HCEC 1CT (cell line): ENCODE measurements at regions not wholly inside any gene's neighbourhood (a gene's known extent, or its start where the extent isn't known, plus 50 kb on each side); places are given as distances from the start of the nearest gene placed in this dataset.

Source experiments
- DNase-seq: peaks from one replicate; pipeline ENCODE4 v3.0.0-alpha.2; 2017

DNA sequence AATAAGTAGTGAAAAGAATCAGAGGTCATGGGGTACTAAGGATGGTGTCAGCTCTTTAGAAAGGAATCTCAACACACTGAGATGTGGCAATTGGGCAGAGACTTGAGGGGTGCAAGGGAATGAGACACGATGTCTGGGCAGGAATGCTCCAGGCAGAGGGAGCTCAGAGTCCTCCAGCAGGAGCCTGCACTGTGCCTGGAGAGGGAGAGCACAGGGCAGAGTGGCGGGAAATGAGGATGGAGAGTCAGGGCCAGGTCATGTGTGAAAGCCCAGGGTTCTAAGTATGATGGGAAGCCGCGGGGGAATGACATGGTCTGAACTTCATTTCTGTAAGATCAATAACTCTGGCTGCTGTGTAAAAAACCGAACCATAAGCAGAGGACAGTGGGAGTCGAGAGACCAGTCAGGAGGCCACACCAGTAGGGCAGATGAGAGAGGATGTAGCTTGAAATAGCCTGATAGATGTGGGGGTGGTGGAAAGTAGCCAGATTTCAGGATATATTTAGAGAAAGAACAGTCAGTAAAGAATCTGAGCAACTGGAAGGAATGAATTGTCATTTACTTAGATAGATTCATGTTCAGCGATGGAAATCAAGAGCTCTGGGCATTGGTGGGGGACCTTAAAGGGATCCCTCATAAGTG is 133.4 kb upstream of the DTNBP1 start:
- DNase-seq = no peak

DNA sequence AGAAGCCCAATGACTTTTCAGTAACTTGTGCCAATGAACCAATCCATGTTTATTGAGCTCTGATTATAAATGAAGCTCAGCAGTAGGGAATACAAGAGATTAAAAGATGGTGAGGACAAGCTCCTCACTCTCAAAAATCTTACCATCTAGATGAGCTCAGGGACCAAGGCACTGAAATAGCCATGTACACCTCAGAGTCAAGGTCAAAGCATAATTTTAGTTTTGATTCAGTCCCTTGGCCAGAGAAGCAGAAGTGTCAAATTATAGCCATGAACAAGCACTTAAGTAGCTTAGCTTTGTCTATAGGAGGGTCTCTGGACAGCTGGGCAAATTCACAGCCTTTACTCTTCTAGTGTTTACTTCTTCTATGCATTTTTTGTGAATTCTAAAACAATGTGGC is 131.0 kb upstream of the DTNBP1 start:
- DNase-seq = no peak

DNA sequence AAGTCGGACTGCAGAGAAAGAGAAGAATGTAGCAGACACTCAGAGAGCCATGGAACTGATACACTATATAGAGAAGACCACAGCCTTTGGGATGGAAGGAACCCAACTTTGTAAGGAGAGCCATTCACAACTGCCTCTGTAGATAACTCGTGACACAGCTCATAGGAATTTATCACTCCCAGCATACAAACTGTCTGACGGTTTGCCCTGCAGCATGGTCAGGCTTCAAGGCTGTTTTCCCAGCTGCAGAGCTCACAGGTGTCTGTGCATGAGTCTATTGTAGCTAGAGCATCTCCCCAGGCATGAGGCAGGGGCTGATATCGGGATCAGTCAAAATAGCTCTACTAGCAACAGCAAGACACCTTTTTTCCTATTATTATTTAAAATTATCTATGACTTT is 130.5 kb upstream of the DTNBP1 start:
- no peak for DNase-seq

GRCh38 chr6:15792842-15793241 is 130.0 kb upstream of the DTNBP1 start:
- DNase-seq = no peak

DNA sequence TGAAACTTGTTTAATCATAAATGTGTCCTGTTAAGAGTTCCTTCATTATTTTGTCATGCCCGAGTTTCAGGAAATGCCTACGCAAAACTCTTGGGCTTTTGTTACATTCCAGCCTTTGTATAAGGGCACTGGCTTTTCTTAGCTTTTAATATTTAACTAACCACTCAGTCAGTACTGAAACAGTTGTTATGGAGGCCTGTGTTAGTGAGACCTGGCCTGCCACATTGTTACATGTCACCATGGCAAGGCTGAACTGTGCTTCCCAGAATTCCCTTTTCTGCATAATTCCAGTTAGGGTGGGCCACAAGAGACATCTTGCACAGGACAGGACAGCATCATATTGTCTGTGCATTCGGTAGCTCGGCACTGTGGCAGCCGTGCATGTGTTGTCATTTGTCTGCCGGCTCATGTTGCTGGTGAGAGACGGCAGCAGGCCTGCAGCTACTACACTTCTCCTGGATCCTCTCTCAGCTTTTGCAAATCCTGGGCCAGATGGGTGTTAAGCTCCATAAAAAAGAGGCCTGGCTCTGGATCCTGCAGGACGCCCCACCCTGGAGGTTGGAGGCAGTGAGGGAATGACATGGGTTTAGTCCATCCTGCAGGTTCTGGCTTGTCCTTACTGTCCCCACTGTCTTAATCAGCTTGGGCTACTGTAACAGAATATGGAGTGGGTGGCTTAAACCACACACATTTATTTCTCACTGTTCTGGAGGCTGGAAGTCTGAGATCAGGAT is 128.8 kb upstream of the DTNBP1 start:
- no peak for DNase-seq

GRCh38 chr6:15790116-15790515 is 127.3 kb upstream of the DTNBP1 start:
- DNase-seq = no peak

DNA sequence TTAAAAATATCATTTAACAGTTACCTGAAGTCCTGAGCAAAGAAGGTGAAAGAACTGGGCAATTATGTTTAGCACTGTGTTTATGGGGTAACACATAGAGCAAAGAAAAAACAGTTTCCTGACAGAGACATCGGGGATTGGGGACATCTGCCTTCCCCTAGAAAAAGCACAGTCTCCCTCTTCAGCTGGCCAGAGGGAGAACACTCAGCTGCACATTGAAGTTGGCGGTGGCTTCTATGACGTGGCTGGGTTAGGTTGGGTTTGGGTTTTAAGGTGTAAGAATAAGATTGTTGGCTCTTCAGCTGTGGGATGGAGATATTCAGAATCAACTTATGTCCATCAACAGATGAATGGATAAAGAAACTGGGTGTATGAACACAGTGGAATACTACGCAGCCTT is 124.0 kb upstream of the DTNBP1 start:
- no peak for DNase-seq

- no peak for DNase-seq
Observed at GRCh38 chr6:15783484-15783883, 120.7 kb upstream of the DTNBP1 start.

DNA sequence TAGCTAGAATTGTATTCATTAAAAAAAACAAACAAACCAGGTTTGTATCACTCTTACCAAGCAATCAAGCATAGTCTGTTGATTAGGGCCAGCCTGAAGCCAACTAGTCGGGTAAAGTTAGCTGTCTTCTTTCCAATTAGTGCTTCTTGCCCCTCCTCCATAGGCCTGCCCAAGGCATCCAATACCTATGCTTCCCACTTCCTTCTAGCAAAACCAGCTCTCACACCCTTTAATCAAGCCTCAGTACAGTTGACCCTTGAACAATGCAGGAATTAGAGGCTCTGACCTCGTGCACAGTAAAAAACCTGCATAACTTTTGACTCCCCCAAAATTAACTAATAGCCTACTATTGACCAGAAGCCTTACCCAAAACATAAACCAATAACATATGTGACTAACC is 119.1 kb upstream of the DTNBP1 start:
- no peak for DNase-seq

GRCh38 chr6:15781333-15781732 is 118.5 kb upstream of the DTNBP1 start:
- DNase-seq = no peak

DNA sequence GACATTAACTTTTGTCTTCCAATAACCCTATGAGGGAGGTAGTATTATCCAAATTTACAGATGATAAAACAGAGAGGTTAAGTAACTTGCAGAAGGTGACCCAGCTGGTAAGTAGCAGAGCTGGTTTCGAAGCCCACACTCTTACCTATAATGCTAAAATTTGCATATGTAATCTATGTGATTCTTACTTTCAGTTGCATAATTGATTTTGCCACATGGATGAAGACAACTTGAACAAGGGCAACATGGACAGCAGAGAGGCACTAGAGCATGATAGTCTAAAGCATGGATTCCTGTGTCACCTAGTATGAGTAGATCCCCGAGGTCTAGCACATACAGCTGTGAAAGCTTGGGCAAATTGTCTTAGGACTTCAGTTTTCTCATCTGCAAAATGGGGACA is 117.6 kb upstream of the DTNBP1 start:
- DNase-seq = no peak

DNA sequence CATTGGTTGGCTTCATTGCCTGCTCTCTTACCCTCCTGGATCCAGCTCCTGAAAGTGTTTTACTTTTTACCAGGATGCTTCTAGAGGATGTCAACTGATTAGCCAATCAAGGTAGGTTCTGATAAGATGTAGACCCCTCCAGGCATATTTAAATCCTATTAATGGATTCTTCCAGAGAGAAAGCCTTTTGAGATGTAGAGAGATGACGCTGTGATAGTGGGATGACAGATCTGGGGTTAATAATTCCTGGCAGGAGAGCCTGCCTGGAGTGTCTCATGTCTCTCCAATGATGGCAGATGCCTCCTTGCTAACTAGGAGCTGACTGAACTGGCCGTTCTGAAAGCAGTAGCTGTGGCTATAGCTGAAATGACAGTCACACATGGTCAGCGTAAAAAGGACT is 116.9 kb upstream of the DTNBP1 start:
- DNase-seq = no peak

DNA sequence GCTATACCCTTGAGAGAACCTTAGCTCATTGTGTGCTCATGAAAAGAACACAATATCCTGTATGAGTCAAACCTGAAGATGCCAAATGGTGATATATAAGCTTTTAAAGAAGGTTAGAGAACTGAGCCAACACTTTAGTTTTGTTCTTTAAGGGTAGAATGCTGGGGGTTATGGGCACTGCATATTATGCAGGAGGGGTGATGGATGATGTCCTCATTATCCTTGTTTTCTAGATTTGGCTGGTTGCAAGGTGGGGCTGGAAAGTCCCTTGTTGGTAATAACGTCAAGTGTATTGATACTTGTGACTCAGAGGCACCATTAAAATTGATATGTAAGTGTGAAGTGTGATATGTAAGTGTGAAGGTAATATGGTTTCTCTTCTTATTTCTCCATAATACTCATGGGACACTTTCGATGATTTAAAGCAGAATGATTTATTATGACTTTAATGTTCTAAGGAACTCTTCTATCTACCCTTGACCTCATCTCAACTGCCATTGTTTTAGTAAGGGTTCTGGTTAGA is 113.7 kb upstream of the DTNBP1 start:
- DNase-seq = no peak

- DNase-seq = no peak
Observed at GRCh38 chr6:15775741-15776140, 112.9 kb upstream of the DTNBP1 start.

DNA sequence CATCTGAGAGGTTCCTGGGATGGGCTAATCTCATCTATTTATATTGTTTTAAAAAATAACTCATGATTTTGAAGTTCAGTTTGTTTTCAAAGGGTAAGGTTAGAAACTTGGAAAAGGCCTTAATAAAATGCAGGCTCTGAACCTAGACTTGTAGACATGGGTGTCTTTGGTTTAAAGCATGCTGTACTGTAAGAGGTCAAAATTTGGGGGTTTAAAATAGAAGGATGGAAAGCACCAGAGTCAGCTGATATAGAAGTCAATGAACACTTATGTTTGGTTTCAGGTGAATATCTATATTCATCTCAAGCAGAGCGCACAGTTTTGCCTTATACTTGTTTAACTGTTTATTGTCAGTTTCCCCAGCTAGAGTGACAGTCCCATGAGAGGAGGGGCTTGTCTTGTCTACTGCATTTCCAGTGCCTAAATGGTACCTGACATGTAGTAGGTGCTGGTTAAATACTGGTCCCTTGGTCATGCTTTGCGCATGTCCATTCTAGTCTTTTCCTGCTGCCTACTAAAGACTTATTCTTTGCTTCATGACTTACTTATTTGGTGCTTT is 112.3 kb upstream of the DTNBP1 start:
- DNase-seq = no peak

GRCh38 chr6:15773806-15774410 is 111.1 kb upstream of the DTNBP1 start:
- DNase-seq = no peak

- no peak for DNase-seq
Observed at GRCh38 chr6:15770347-15771143, 107.7 kb upstream of the DTNBP1 start.

GRCh38 chr6:15769511-15770018 is 106.7 kb upstream of the DTNBP1 start:
- no peak for DNase-seq

DNA sequence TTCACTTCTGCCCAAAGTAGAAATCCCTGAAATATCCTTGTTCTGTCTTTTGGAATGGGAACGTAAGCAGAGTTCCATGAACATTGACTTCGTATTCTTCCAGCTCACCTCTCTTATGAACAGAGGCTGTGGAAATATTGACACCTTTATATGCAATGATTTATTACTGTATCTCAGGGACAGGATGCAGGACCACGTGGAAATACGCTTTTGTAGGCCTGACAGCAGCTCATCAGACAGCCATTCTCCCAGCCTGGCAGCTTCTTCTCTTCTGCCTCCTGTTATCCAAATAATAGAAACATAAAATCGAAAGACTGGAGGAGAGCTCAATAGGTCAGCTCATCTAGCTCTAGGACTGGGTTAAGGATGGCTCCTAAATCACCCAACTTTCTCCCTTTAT is 106.2 kb upstream of the DTNBP1 start:
- no peak for DNase-seq

GRCh38 chr6:15763837-15764236 is 101.0 kb upstream of the DTNBP1 start:
- DNase-seq = no peak

GRCh38 chr6:15763364-15763763 is 100.5 kb upstream of the DTNBP1 start:
- no peak for DNase-seq

DNA sequence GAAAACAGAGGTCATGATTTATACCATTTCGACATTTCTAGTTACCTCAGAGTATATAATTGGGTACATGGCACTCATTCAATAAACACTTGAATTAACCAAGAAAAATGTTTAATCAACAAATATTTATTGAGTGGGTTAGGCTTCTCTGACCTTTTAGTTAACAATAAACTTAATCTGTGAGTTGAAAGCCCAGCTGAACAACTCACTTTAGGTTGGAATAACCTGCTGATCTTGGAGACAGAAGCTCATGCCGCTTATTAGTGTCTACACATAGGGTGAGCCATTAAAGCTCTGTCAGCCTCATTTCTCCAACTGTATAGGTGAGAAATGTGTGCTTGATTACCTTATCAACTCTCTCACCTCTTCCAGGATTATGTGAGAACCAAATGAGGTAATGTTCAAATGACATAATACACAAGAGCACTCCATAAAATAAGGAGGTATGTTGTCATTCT is 98.2 kb upstream of the DTNBP1 start:
- DNase-seq = no peak
